Uterus (tissue), 3 donors: ENCODE measurements at regions not wholly inside any gene's neighbourhood (a gene's known extent, or its start where the extent isn't known, plus 50 kb on each side); places are given as distances from the start of the nearest gene placed in this dataset.

ENCODE experiments used
- DNase-seq, 2 donors: peaks; one replicate each; pipeline ENCODE4 v3.0.0-alpha.2; 2019 to 2020
- H3K27ac ChIP-seq, 2 donors: fragments of 200-600 bp; sonication (generic); 1 replicate in 1 of 2; 2 replicates in 1 of 2; pipeline ENCODE4 v1.5.1; 2016 to 2018
- H3K27me3 ChIP-seq, 2 donors: fragments of 200-600 bp; sonication (generic); one replicate each; pipeline ENCODE4 v1.5.1; 2018 to 2019; ENCODE audit warnings: control low read depth in 1 of 2
- H3K36me3 ChIP-seq, 2 donors: fragments of 200-600 bp; sonication (generic); one replicate each; pipeline ENCODE4 v1.5.1; 2019; ENCODE audit warnings: control low read depth in 1 of 2
- H3K4me1 ChIP-seq, 2 donors: fragments of 200-600 bp; sonication (generic); one replicate each; pipeline ENCODE4 v1.5.1; 2018 to 2019; ENCODE audit warnings: control low read depth in 1 of 2
- H3K4me3 ChIP-seq, 2 donors: fragments of 200-600 bp; sonication (generic); 1 replicate in 1 of 2; 2 replicates in 1 of 2; pipeline ENCODE4 v1.5.1; 2018 to 2019; ENCODE audit warnings: mild to moderate bottlenecking in 1 of 2
- H3K9me3 ChIP-seq, 2 donors: fragments of 200-600 bp; sonication (generic); one replicate each; pipeline ENCODE4 v1.5.1; 2019; ENCODE audit warnings: control low read depth in 1 of 2
- POLR2A ChIP-seq, 2 donors: fragments of 450-650 bp; IDR thresholded peaks; one replicate each; pipeline ENCODE4 v1.6.1; 2016; ENCODE audit warnings: antibody characterized with exemption in 2 of 2, mild to moderate bottlenecking in 1 of 2, moderate library complexity in 1 of 2
- intact Hi-C: fragments of 100-400 bp; cut with DNase I; formaldehyde crosslinking; loops from one replicate; pipeline ENCODE4 v1.15.1; 2023; ENCODE audit warnings: low total_unique reads
- TF ChIP-seq, protein P1 (sequence below), 4 experiments: fragments of 200-600 bp in 2 of 4; fragments of 450-650 bp in 2 of 4; sonication (generic) in 2 of 4; IDR thresholded peaks; one replicate each; pipeline ENCODE4 v1.5.1; 2016 to 2019; ENCODE audit warnings: antibody characterized with exemption in 4 of 4, mild to moderate bottlenecking in 2 of 4, moderate library complexity in 1 of 4
- donor health status: DM: yes; HTN: yes; CAD: no.

- H3K9me3 ChIP-seq, result no peaks in the 10 kb centered on the region
- H3K4me1 ChIP-seq, result no peaks in the 10 kb centered on the region
- intact Hi-C loops, result no loop called here
- TF ChIP-seq, protein P1, sequence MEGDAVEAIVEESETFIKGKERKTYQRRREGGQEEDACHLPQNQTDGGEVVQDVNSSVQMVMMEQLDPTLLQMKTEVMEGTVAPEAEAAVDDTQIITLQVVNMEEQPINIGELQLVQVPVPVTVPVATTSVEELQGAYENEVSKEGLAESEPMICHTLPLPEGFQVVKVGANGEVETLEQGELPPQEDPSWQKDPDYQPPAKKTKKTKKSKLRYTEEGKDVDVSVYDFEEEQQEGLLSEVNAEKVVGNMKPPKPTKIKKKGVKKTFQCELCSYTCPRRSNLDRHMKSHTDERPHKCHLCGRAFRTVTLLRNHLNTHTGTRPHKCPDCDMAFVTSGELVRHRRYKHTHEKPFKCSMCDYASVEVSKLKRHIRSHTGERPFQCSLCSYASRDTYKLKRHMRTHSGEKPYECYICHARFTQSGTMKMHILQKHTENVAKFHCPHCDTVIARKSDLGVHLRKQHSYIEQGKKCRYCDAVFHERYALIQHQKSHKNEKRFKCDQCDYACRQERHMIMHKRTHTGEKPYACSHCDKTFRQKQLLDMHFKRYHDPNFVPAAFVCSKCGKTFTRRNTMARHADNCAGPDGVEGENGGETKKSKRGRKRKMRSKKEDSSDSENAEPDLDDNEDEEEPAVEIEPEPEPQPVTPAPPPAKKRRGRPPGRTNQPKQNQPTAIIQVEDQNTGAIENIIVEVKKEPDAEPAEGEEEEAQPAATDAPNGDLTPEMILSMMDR (IDR thresholded peaks at IDR 0.05), result no peak
- no peak for TF ChIP-seq POLR2A (IDR thresholded peaks at IDR 0.05)
- no peaks in the 10 kb centered on the region for H3K36me3 ChIP-seq
- no peak overlapping the region for H3K4me3 ChIP-seq
- no peak overlapping the region for H3K27ac ChIP-seq
- H3K27me3 ChIP-seq, result no peaks in the 10 kb centered on the region
- no peak for DNase-seq
These were observed 345.8 kb downstream of the BRD1 start for GRCh38 chr22:49481659-49482399.

DNA sequence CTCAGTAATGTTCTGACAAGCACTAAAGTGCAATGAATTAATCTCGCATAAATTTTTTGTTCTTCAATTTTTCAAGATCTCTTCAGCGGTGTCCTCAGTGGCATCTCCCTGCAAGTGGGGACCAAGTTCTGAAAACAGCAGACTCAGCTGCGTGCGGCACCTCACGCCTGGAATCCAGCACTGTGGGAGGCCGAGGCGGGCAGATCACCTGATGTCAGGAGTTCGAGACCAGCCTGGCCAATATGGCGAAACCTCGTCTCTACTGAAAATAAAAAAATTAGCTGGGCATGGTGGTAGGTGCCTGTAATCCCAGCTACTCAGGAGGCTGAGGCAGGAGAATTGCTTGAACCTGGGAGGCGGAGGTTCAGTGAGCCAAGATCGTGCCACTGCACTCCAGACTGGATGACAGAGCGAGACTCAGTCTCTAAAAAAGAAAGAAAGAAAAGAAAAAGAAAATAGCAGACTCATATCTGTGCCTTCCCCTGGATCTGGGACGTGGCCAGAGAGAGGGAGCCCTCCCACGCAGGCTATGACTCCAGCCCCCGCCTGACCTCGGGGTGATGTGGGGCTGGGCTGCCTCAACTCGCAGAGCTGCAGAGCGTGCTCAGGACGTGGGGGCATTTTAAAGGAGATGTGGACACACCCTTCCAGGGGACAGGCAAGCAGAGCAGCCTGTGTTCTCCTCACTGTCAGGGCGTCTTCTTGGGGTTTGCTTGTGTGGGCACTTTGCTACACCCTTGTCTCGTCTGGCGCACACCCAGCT lies 346.6 kb downstream of the BRD1 start:
- H3K4me3 ChIP-seq, result no peak overlapping the region
- DNase-seq, result no peak
- intact Hi-C loops, result no loop called here
- no peaks in the 10 kb centered on the region for H3K36me3 ChIP-seq
- TF ChIP-seq POLR2A (IDR thresholded peaks at IDR 0.05), result no peak
- TF ChIP-seq, protein P1 (IDR thresholded peaks at IDR 0.05), result no peak
- H3K27me3 ChIP-seq, result no peaks in the 10 kb centered on the region
- no peaks in the 10 kb centered on the region for H3K4me1 ChIP-seq
- no peaks in the 10 kb centered on the region for H3K9me3 ChIP-seq
- H3K27ac ChIP-seq, result no peak overlapping the region

DNA sequence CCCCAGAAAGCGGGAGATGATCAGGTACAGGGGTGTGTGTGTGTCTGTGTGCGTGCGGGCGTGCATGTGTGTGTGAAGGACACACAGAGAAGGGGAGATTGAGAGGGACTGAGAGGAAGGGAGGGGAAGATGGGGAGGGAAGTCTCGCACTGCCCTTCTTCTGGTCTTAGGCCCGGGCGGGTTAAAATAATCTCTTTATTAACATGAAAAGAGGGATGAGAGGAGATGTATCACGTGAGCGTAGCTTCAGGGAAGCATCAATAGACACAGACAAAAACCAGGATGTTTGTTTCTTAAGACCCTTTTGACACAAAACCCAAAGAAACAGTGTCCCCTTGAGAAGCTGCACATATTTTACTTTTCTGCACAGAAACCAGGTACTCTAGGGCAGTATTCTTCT lies 347.3 kb downstream of the BRD1 start:
- intact Hi-C loops, result no loop called here

GRCh38 chr22:49479566-49479965 lies 348.1 kb downstream of the BRD1 start:
- H3K36me3 ChIP-seq, result no peaks in the 10 kb centered on the region
- no peak for DNase-seq
- no peak overlapping the region for H3K27ac ChIP-seq
- H3K4me3 ChIP-seq, result no peak overlapping the region
- intact Hi-C loops, result no loop called here
- H3K4me1 ChIP-seq, result no peaks in the 10 kb centered on the region
- TF ChIP-seq, protein P1 (IDR thresholded peaks at IDR 0.05), result no peak
- H3K27me3 ChIP-seq, result no peaks in the 10 kb centered on the region
- no peaks in the 10 kb centered on the region for H3K9me3 ChIP-seq

More for the DNA sequence above, 347.3 kb downstream of the BRD1 start:
- no peak overlapping the region for H3K4me3 ChIP-seq
- TF ChIP-seq, protein P1 (IDR thresholded peaks at IDR 0.05), result no peak
- no peak for TF ChIP-seq POLR2A (IDR thresholded peaks at IDR 0.05)
- no peaks in the 10 kb centered on the region for H3K27me3 ChIP-seq
- H3K4me1 ChIP-seq, result no peaks in the 10 kb centered on the region
- no peak overlapping the region for H3K27ac ChIP-seq
- no peaks in the 10 kb centered on the region for H3K9me3 ChIP-seq
- H3K36me3 ChIP-seq, result no peaks in the 10 kb centered on the region
- DNase-seq, result no peak

DNA sequence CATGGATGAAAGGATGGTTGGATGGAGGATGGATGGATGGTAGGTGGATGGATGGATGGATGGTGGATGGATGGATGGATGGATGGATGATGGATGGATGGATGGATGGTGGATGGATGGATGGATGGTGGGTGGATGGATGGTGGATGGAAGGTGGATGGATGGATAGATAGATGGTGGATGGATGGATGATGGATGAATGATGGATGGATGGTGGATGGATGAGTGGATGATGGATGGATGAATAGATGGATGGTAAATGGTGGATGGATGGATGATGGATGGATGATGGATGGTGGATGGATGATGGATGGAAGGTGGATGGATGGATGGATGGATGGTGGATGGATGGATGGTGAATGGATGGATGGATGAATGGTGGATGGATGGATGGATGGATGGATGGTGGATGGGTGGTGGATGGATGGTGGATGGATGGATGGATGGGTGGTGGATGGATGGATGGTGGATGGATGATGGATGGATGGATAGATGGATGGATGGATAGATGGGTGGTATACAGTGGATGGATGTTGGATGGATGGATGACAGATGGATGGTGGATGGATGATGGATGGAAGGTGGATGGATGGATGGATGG lies 350.8 kb downstream of the BRD1 start:
- intact Hi-C loops, result no loop called here
- Histone ChIP-seq H3K4me3 (no peak overlapping the region), H3K4me1 (no peaks in the 10 kb centered on the region), H3K36me3 (no peaks in the 10 kb centered on the region), H3K9me3 (no peaks in the 10 kb centered on the region), H3K27ac (no peak overlapping the region), H3K27me3 (no peaks in the 10 kb centered on the region)
- DNase-seq, result no peak
- TF ChIP-seq, protein P1 (IDR thresholded peaks at IDR 0.05), result no peak
- TF ChIP-seq POLR2A (IDR thresholded peaks at IDR 0.05), result no peak
